ENCODE measurements at regions not wholly inside any gene's neighbourhood (a gene's known extent, or its start where the extent isn't known, plus 50 kb on each side); places are given as distances from the start of the nearest gene placed in this dataset.

GRCh38 chr6:146943664-146944063 lies 260.6 kb upstream of the STXBP5 start:
- TF ChIP-seq CTCF (IDR thresholded peaks at IDR 0.05) (no peak), EZH2 (IDR thresholded peaks at IDR 0.05; ENCODE audit: borderline replicate concordance, insufficient read depth, low read depth, low read length, poor library complexity, severe bottlenecking) (no peak)

Measured in B cell (primary cell).